Caco-2 (cell line): ENCODE measurements at regions not wholly inside any gene's neighbourhood (a gene's known extent, or its start where the extent isn't known, plus 50 kb on each side); places are given as distances from the start of the nearest gene placed in this dataset.

ENCODE experiments used
- BruUV-seq: library from RNA; stranded (reverse); fragments of 400-500 nt; replicated peaks from 2 replicates; lab custom pipeline; 2021; lab: Mats Ljungman, UMichigan
- CTCF ChIA-PET: fragments of 300-600 bp; sonication (Branson Sonifier 250); formaldehyde crosslinking; loops from one replicate; lab custom pipeline; 2022; ENCODE audit warnings: antibody characterized with exemption; lab: Charles Lee
- POLR2A ChIA-PET: fragments of 300-600 bp; sonication (Branson Sonifier 250); formaldehyde crosslinking; loops from one replicate; lab custom pipeline; 2022; ENCODE audit warnings: antibody characterized with exemption; lab: Charles Lee
- DNase-seq, 2 experiments: peaks; one replicate each; pipeline versions ENCODE4 v3.0.0 to v3.0.0-alpha.2; 2020 to 2022
- H3K27me3 ChIP-seq: replicated peaks from 2 replicates; pipeline ENCODE4 v1.6.0; 2011; ENCODE audit warnings: low read length; ENCODE audit not compliant: control insufficient read depth, insufficient read depth
- H3K36me3 ChIP-seq: 2 replicates; pipeline ENCODE4 v1.5.1; 2011; ENCODE audit warnings: low read length; ENCODE audit not compliant: control insufficient read depth, insufficient read depth
- H3K4me1 ChIP-seq: fragments of 250-450 bp; sonication (Bioruptor Pico); 2 replicates; pipeline ENCODE4 v1.5.1; 2020; ENCODE audit warnings: mild to moderate bottlenecking
- H3K4me3 ChIP-seq: 2 replicates; pipeline ENCODE4 v1.5.1; 2011; ENCODE audit warnings: low read depth, mild to moderate bottlenecking, control low read depth, low read length
- H3K9me3 ChIP-seq: fragments of 250-450 bp; sonication (Bioruptor Pico); 2 replicates; pipeline ENCODE4 v1.5.1; 2020; ENCODE audit warnings: mild to moderate bottlenecking, moderate library complexity
- H3K27ac Mint-ChIP-seq: one replicate; pipeline ENCODE4 v1.8.0; 2022; ENCODE audit warnings: mixed read lengths; ENCODE audit not compliant: unreplicated experiment
- H3K27me3 Mint-ChIP-seq: one replicate; pipeline ENCODE4 v1.8.0; 2022; ENCODE audit warnings: mixed read lengths; ENCODE audit not compliant: insufficient read depth, unreplicated experiment
- H3K36me3 Mint-ChIP-seq: one replicate; pipeline ENCODE4 v1.8.0; 2022; ENCODE audit warnings: mild to moderate bottlenecking, mixed read lengths; ENCODE audit not compliant: insufficient read depth, unreplicated experiment
- H3K4me1 Mint-ChIP-seq: one replicate; pipeline ENCODE4 v1.8.0; 2022; ENCODE audit warnings: low read depth, mixed read lengths; ENCODE audit not compliant: unreplicated experiment
- H3K4me3 Mint-ChIP-seq: one replicate; pipeline ENCODE4 v1.8.0; 2022; ENCODE audit warnings: mild to moderate bottlenecking, moderate library complexity, mixed read lengths; ENCODE audit not compliant: unreplicated experiment
- H3K9me3 Mint-ChIP-seq: one replicate; pipeline ENCODE4 v1.8.0; 2022; ENCODE audit warnings: mixed read lengths; ENCODE audit not compliant: unreplicated experiment
- CTCF ChIP-seq, 2 experiments: fragments of 200-600 bp in 1 of 2; IDR thresholded peaks; 1 replicate in 1 of 2; 2 replicates in 1 of 2; pipeline versions ENCODE4 v1.5.1 to v1.8.0; 2011 to 2022; ENCODE audit warnings: antibody characterized with exemption in 1 of 2, control low read depth in 1 of 2, inconsistent platforms in 1 of 2, low read depth in 1 of 2, low read length in 1 of 2, mild to moderate bottlenecking in 1 of 2, moderate library complexity in 1 of 2; ENCODE audit not compliant: insufficient read depth in 1 of 2, severe bottlenecking in 1 of 2, unreplicated experiment in 1 of 2
- intact Hi-C: fragments of 100-400 bp; cut with micrococcal nuclease; formaldehyde crosslinking; loops from one replicate; pipeline ENCODE4 v1.10.0; 2022; ENCODE audit not compliant: unreplicated experiment

GRCh38 chr10:128802062-128802461 is 665.0 kb upstream of the MGMT start:
- Mint-ChIP-seq H3K36me3 (no peaks in the 10 kb centered on the region), H3K4me1 (no peaks in the 10 kb centered on the region), H3K9me3 (no peaks in the 10 kb centered on the region), H3K27me3 (peaks cover 7% of the 10 kb centered on the region), H3K4me3 (no peak overlapping the region), H3K27ac (no peak overlapping the region)
- TF ChIP-seq CTCF (IDR thresholded peaks at IDR 0.05; ENCODE audit: insufficient read depth in 1 of 2, low read depth in 1 of 2, low read length in 1 of 2, severe bottlenecking in 1 of 2, unreplicated experiment in 1 of 2), result no peak
- POLR2A ChIA-PET, result no interaction called here
- no peaks in the 10 kb centered on the region for H3K4me1 ChIP-seq
- H3K4me3 ChIP-seq, result no peak overlapping the region
- H3K27me3 ChIP-seq, result no peaks in the 10 kb centered on the region
- no TSS peak for BruUV-seq
- no peaks in the 10 kb centered on the region for H3K9me3 ChIP-seq
- DNase-seq, result no peak
- intact Hi-C loops, result no loop called here
- H3K36me3 ChIP-seq, result no peaks in the 10 kb centered on the region
- CTCF ChIA-PET, result no interaction called here

- intact Hi-C loops, result no loop called here
- no peak overlapping the region for H3K27ac Mint-ChIP-seq
- Histone ChIP-seq H3K4me1 (no peaks in the 10 kb centered on the region), H3K36me3 (no peaks in the 10 kb centered on the region), H3K27me3 (no peaks in the 10 kb centered on the region), H3K9me3 (no peaks in the 10 kb centered on the region), H3K4me3 (no peak overlapping the region)
- no TSS peak for BruUV-seq
- peaks cover 7% of the 10 kb centered on the region for H3K27me3 Mint-ChIP-seq
- H3K9me3 Mint-ChIP-seq, result no peaks in the 10 kb centered on the region
- no peaks in the 10 kb centered on the region for H3K4me1 Mint-ChIP-seq
- H3K36me3 Mint-ChIP-seq, result no peaks in the 10 kb centered on the region
- H3K4me3 Mint-ChIP-seq, result no peak overlapping the region
- DNase-seq, result no peak
- ChIA-PET CTCF (no interaction called here), POLR2A (no interaction called here)
- no peak for TF ChIP-seq CTCF (IDR thresholded peaks at IDR 0.05; ENCODE audit: insufficient read depth in 1 of 2, low read depth in 1 of 2, low read length in 1 of 2, severe bottlenecking in 1 of 2, unreplicated experiment in 1 of 2)
Measured at GRCh38 chr10:128803790-128804189, 663.3 kb upstream of the MGMT start.

GRCh38 chr10:128804411-128804810 is 662.6 kb upstream of the MGMT start:
- Mint-ChIP-seq H3K9me3 (no peaks in the 10 kb centered on the region), H3K36me3 (no peaks in the 10 kb centered on the region), H3K27ac (no peak overlapping the region), H3K27me3 (peaks cover 10% of the 10 kb centered on the region), H3K4me3 (no peak overlapping the region), H3K4me1 (no peaks in the 10 kb centered on the region)
- Histone ChIP-seq H3K4me3 (no peak overlapping the region), H3K27me3 (no peaks in the 10 kb centered on the region), H3K4me1 (no peaks in the 10 kb centered on the region), H3K36me3 (no peaks in the 10 kb centered on the region), H3K9me3 (no peaks in the 10 kb centered on the region)
- intact Hi-C loops, result no loop called here
- BruUV-seq, result no TSS peak
- DNase-seq, result no peak
- ChIA-PET POLR2A (no interaction called here), CTCF (no interaction called here)
- no peak for TF ChIP-seq CTCF (IDR thresholded peaks at IDR 0.05; ENCODE audit: insufficient read depth in 1 of 2, low read depth in 1 of 2, low read length in 1 of 2, severe bottlenecking in 1 of 2, unreplicated experiment in 1 of 2)
